ENCODE measurements at regions not wholly inside any gene's neighbourhood (a gene's known extent, or its start where the extent isn't known, plus 50 kb on each side); places are given as distances from the start of the nearest gene placed in this dataset.

DNA sequence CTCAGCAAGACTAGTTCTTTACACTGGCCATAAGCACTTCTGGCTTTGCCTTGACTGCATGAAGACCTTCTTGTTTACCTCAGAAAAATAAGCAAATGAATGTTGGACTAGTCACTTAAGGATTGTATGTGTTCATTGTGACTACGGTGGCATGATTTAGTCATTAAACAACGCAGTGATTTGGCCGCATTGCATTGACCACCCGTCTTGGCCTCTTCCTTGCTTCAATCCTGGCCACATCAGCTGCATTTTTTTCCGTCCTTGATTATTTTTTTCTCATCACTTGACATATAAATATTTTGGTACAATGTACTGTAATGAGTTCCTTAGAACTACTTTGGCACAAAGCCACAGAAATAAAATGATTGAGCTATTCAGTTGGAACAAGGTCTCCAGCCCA is 656.2 kb downstream of the RAB28 start:
- no peak overlapping the region for H3K4me3 ChIP-seq (ENCODE audit: control extremely low read depth in 1 of 5, extremely low read depth in 1 of 5, insufficient read depth in 1 of 5, low read depth in 2 of 5, low read length in 4 of 5)
- no peak overlapping the region for H3K9ac ChIP-seq (ENCODE audit: low read length)
- H3K36me3 ChIP-seq (replicated peaks in 1 of 2; ENCODE audit: control extremely low read depth in 1 of 2, control insufficient read depth in 1 of 2, extremely low read depth in 1 of 2, insufficient read depth in 2 of 2, low read length in 1 of 2): no peaks in the 10 kb centered on the region
- H3K27me3 ChIP-seq (replicated peaks in 1 of 4; ENCODE audit: control extremely low read depth in 1 of 4, control insufficient read depth in 3 of 4, insufficient read depth in 4 of 4, low read length in 3 of 4): no peaks in the 10 kb centered on the region
- no peak for DNase-seq
- H3K27me3 Mint-ChIP-seq: no peaks in the 10 kb centered on the region
- H3K4me2 ChIP-seq (replicated peaks; ENCODE audit: low read depth, low read length, poor library complexity, severe bottlenecking): no peak overlapping the region
- WGBS (ENCODE audit: insufficient coverage): 100% methylated on average over 2 of the region's 5 CpGs
- H2AFZ ChIP-seq (ENCODE audit: insufficient read depth, low read depth, low read length, poor library complexity, severe bottlenecking): no peak overlapping the region
- TF ChIP-seq, protein P1, sequence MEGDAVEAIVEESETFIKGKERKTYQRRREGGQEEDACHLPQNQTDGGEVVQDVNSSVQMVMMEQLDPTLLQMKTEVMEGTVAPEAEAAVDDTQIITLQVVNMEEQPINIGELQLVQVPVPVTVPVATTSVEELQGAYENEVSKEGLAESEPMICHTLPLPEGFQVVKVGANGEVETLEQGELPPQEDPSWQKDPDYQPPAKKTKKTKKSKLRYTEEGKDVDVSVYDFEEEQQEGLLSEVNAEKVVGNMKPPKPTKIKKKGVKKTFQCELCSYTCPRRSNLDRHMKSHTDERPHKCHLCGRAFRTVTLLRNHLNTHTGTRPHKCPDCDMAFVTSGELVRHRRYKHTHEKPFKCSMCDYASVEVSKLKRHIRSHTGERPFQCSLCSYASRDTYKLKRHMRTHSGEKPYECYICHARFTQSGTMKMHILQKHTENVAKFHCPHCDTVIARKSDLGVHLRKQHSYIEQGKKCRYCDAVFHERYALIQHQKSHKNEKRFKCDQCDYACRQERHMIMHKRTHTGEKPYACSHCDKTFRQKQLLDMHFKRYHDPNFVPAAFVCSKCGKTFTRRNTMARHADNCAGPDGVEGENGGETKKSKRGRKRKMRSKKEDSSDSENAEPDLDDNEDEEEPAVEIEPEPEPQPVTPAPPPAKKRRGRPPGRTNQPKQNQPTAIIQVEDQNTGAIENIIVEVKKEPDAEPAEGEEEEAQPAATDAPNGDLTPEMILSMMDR (IDR thresholded peaks at IDR 0.05): no peak
- TF ChIP-seq EZH2 (IDR thresholded peaks at IDR 0.05; ENCODE audit: borderline replicate concordance, insufficient read depth, low read depth, low read length, poor library complexity, severe bottlenecking): no peak
- no peaks in the 10 kb centered on the region for H4K20me1 ChIP-seq (ENCODE audit: control insufficient read depth, insufficient read depth, low read length, poor library complexity, severe bottlenecking)
- peaks cover 0 to 1% (median 0%) of the 10 kb centered on the region in 3 donors for H3K9me3 ChIP-seq (ENCODE audit: control extremely low read depth in 1 of 3, control insufficient read depth in 2 of 3, insufficient read depth in 1 of 3, low read length in 2 of 3)
- H3K79me2 ChIP-seq (ENCODE audit: control insufficient read depth, insufficient read depth, low read length): no peaks in the 10 kb centered on the region
- H3K4me1 ChIP-seq (ENCODE audit: control insufficient read depth in 2 of 2, insufficient read depth in 2 of 2, low read length in 2 of 2): no peaks in the 10 kb centered on the region
- H3K27ac ChIP-seq (ENCODE audit: low read length in 2 of 2): no peak overlapping the region
- no peak overlapping the region for H3K27ac Mint-ChIP-seq
- H3K4me3 Mint-ChIP-seq: no peak overlapping the region
- peaks cover 5% of the 10 kb centered on the region for H3K9me3 Mint-ChIP-seq (ENCODE audit: insufficient read depth)
- ATAC-seq (ENCODE audit: low read depth): no peak
- no peaks in the 10 kb centered on the region for H3K4me1 Mint-ChIP-seq
- intact Hi-C loops (cut with micrococcal nuclease): no loop called here
- POLR2A ChIA-PET: no interaction called here
- CTCF ChIA-PET: no interaction called here

GRCh38 chr4:12791536-12791935 is 692.6 kb downstream of the RAB28 start:
- Histone ChIP-seq H3K4me2 (replicated peaks; ENCODE audit: low read depth, low read length, poor library complexity, severe bottlenecking) (no peak overlapping the region), H4K20me1 (ENCODE audit: control insufficient read depth, insufficient read depth, low read length, poor library complexity, severe bottlenecking) (no peaks in the 10 kb centered on the region), H3K36me3 (replicated peaks in 1 of 2; ENCODE audit: control extremely low read depth in 1 of 2, control insufficient read depth in 1 of 2, extremely low read depth in 1 of 2, insufficient read depth in 2 of 2, low read length in 1 of 2) (no peaks in the 10 kb centered on the region), H3K27ac (ENCODE audit: low read length in 2 of 2) (no peak overlapping the region), H3K9ac (ENCODE audit: low read length) (no peak overlapping the region), H2AFZ (ENCODE audit: insufficient read depth, low read depth, low read length, poor library complexity, severe bottlenecking) (no peak overlapping the region), H3K79me2 (ENCODE audit: control insufficient read depth, insufficient read depth, low read length) (no peaks in the 10 kb centered on the region), H3K9me3 (ENCODE audit: control extremely low read depth in 1 of 3, control insufficient read depth in 2 of 3, insufficient read depth in 1 of 3, low read length in 2 of 3) (peaks cover 0 to 10% (median 3%) of the 10 kb centered on the region in 3 donors), H3K4me1 (ENCODE audit: control insufficient read depth in 2 of 2, insufficient read depth in 2 of 2, low read length in 2 of 2) (no peaks in the 10 kb centered on the region), H3K4me3 (ENCODE audit: control extremely low read depth in 1 of 5, extremely low read depth in 1 of 5, insufficient read depth in 1 of 5, low read depth in 2 of 5, low read length in 4 of 5) (no peak overlapping the region), H3K27me3 (replicated peaks in 1 of 4; ENCODE audit: control extremely low read depth in 1 of 4, control insufficient read depth in 3 of 4, insufficient read depth in 4 of 4, low read length in 3 of 4) (no peaks in the 10 kb centered on the region)
- H3K9me3 Mint-ChIP-seq (ENCODE audit: insufficient read depth): peaks cover 12% of the 10 kb centered on the region
- H3K27me3 Mint-ChIP-seq: no peaks in the 10 kb centered on the region
- no peak overlapping the region for H3K27ac Mint-ChIP-seq
- ChIA-PET POLR2A (no interaction called here), CTCF (no interaction called here)
- intact Hi-C loops (cut with micrococcal nuclease): no loop called here
- WGBS (ENCODE audit: insufficient coverage): 85% methylated on average over 2 of the region's 4 CpGs
- ATAC-seq (ENCODE audit: low read depth) (no peak), DNase-seq (no peak)
- H3K4me1 Mint-ChIP-seq: no peaks in the 10 kb centered on the region
- TF ChIP-seq, protein P1 (IDR thresholded peaks at IDR 0.05): no peak
- no peak for TF ChIP-seq EZH2 (IDR thresholded peaks at IDR 0.05; ENCODE audit: borderline replicate concordance, insufficient read depth, low read depth, low read length, poor library complexity, severe bottlenecking)
- H3K4me3 Mint-ChIP-seq: no peak overlapping the region

Measured in B cell (primary cell).